ENCODE measurements at regions not wholly inside any gene's neighbourhood (a gene's known extent, or its start where the extent isn't known, plus 50 kb on each side); places are given as distances from the start of the nearest gene placed in this dataset.

DNA sequence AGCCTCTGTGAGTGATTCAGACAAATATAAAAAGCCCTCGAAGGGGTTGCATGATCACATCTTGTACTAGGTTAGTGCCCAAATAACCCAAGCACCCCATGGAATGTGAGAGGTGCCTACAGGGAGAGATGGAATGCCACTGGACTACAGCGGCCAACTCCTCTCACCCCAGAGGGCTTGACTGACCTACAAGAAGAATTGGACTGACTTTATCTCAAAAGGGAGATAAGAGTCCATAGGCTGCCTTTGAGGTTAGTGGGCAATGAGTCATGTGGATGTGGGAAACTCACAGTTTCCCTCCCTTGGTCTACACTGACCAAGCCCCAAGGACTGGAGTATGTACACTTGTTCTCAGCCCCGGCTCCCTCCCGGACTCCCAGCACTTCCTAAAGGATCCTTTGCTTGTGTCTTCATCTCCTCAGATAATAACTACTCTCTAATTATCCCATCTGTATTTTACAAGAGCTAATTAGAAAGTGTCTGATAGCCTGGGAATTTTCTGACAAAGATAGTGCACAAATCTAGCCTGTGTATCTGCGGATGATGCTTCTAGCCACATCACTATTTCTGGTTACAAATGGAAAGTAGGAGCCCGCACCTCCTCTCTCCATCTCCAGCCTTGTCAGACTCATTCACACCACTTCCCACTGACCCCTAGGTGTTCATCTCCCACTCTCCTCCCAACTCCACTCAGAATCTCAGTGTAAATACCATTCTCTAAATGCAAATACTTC lies 547.8 kb upstream of the TBL1XR1 start:
- Histone ChIP-seq H3F3A (ENCODE audit: insufficient read depth, low read length, poor library complexity, severe bottlenecking) (no peaks in the 10 kb centered on the region), H3K9me3 (ENCODE audit: low read length) (no peaks in the 10 kb centered on the region), H2AFZ (ENCODE audit: low read depth, low read length) (no peak overlapping the region), H3K27me3 (ENCODE audit: insufficient read depth, low read depth, low read length) (no peaks in the 10 kb centered on the region), H3K27ac (ENCODE audit: low read length) (no peak overlapping the region), H3K79me2 (replicated peaks; ENCODE audit: insufficient read depth, low read length) (no peaks in the 10 kb centered on the region), H3K36me3 (ENCODE audit: insufficient read depth, low read length) (no peaks in the 10 kb centered on the region), H3K9ac (ENCODE audit: low read length) (no peak overlapping the region), H3K9me2 (ENCODE audit: insufficient read depth, low read length) (no peaks in the 10 kb centered on the region), H3K4me2 (ENCODE audit: low read length) (no peak overlapping the region), H3K4me3 (ENCODE audit: low read length) (no peak overlapping the region), H4K20me1 (ENCODE audit: insufficient read depth) (no peaks in the 10 kb centered on the region)
- TF ChIP-seq MXI1 (conservative IDR thresholded peaks at IDR 0.05; ENCODE audit: poor library complexity, severe bottlenecking) (no peak), EZH2 (IDR thresholded peaks at IDR 0.05; ENCODE audit: borderline replicate concordance, insufficient read depth, low read length, poor library complexity, severe bottlenecking) (no peak), TAF1 (IDR thresholded peaks at IDR 0.05; ENCODE audit: low read depth) (no peak), RAD21 (conservative IDR thresholded peaks at IDR 0.05) (no peak), SMC3 (conservative IDR thresholded peaks at IDR 0.05; ENCODE audit: poor library complexity) (no peak), REST (IDR thresholded peaks at IDR 0.05; ENCODE audit: borderline replicate concordance) (no peak)
- TF ChIP-seq, protein P1, sequence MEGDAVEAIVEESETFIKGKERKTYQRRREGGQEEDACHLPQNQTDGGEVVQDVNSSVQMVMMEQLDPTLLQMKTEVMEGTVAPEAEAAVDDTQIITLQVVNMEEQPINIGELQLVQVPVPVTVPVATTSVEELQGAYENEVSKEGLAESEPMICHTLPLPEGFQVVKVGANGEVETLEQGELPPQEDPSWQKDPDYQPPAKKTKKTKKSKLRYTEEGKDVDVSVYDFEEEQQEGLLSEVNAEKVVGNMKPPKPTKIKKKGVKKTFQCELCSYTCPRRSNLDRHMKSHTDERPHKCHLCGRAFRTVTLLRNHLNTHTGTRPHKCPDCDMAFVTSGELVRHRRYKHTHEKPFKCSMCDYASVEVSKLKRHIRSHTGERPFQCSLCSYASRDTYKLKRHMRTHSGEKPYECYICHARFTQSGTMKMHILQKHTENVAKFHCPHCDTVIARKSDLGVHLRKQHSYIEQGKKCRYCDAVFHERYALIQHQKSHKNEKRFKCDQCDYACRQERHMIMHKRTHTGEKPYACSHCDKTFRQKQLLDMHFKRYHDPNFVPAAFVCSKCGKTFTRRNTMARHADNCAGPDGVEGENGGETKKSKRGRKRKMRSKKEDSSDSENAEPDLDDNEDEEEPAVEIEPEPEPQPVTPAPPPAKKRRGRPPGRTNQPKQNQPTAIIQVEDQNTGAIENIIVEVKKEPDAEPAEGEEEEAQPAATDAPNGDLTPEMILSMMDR (IDR thresholded peaks at IDR 0.05; ENCODE audit: poor library complexity, severe bottlenecking) = no peak

GRCh38 chr3:177745607-177746005 lies 548.3 kb upstream of the TBL1XR1 start:
- TF ChIP-seq TAF1 (IDR thresholded peaks at IDR 0.05; ENCODE audit: low read depth) (no peak), EZH2 (IDR thresholded peaks at IDR 0.05; ENCODE audit: borderline replicate concordance, insufficient read depth, low read length, poor library complexity, severe bottlenecking) (no peak), EP300 (conservative IDR thresholded peaks at IDR 0.05; ENCODE audit: poor library complexity, severe bottlenecking) (no peak), POLR2AphosphoS5 (IDR thresholded peaks at IDR 0.05) (no peak), REST (IDR thresholded peaks at IDR 0.05; ENCODE audit: borderline replicate concordance) (no peak), RAD21 (conservative IDR thresholded peaks at IDR 0.05) (no peak), MXI1 (conservative IDR thresholded peaks at IDR 0.05; ENCODE audit: poor library complexity, severe bottlenecking) (no peak), SMC3 (conservative IDR thresholded peaks at IDR 0.05; ENCODE audit: poor library complexity) (no peak)
- TF ChIP-seq, protein P1 (IDR thresholded peaks at IDR 0.05; ENCODE audit: poor library complexity, severe bottlenecking) = no peak
- Histone ChIP-seq H3K27ac (ENCODE audit: low read length) (no peak overlapping the region), H3K9me3 (ENCODE audit: low read length) (no peaks in the 10 kb centered on the region), H3K9ac (ENCODE audit: low read length) (no peak overlapping the region), H3K4me3 (ENCODE audit: low read length) (no peak overlapping the region), H3K9me2 (ENCODE audit: insufficient read depth, low read length) (no peaks in the 10 kb centered on the region), H3K4me2 (ENCODE audit: low read length) (no peak overlapping the region), H3K27me3 (ENCODE audit: insufficient read depth, low read depth, low read length) (no peaks in the 10 kb centered on the region), H2AFZ (ENCODE audit: low read depth, low read length) (no peak overlapping the region), H3F3A (ENCODE audit: insufficient read depth, low read length, poor library complexity, severe bottlenecking) (no peaks in the 10 kb centered on the region), H3K36me3 (ENCODE audit: insufficient read depth, low read length) (no peaks in the 10 kb centered on the region), H3K79me2 (replicated peaks; ENCODE audit: insufficient read depth, low read length) (no peaks in the 10 kb centered on the region), H4K20me1 (ENCODE audit: insufficient read depth) (no peaks in the 10 kb centered on the region)

Data from neural cell (in vitro differentiated cells).